HepG2 (cell line): ENCODE measurements at regions not wholly inside any gene's neighbourhood (a gene's known extent, or its start where the extent isn't known, plus 50 kb on each side); places are given as distances from the start of the nearest gene placed in this dataset.

Source experiments
- ATAC-seq: fragments of 200-7000 bp; cut with Tn5 transposase; 3 replicates; pipeline ENCODE4 v1.9.1; 2020; ENCODE audit warnings: mild to moderate bottlenecking, moderate library complexity
- BruUV-seq: library from RNA; stranded (reverse); fragments of 400-500 nt; replicated peaks from 2 replicates; lab custom pipeline; 2021; lab: Mats Ljungman, UMichigan
- CTCF ChIA-PET: fragments of 300-600 bp; formaldehyde crosslinking; extraction: SDS; loops from one replicate; lab custom pipeline; 2021; ENCODE audit warnings: low total read pairs, inconsistent platforms, low intra/inter-chr PET ratio; lab: Yijun Ruan, JAX
- POLR2A ChIA-PET: fragments of 350-600 bp; sonication (Branson Sonifier 250); formaldehyde crosslinking; loops from one replicate; lab custom pipeline; 2020; ENCODE audit warnings: antibody characterized with exemption, inconsistent platforms; lab: Yijun Ruan, JAX
- DNase-seq: peaks from one replicate; pipeline ENCODE4 v3.0.0-alpha.2; 2015; ENCODE audit warnings: low spot score
- FAIRE-seq: peaks from 3 replicates; lab custom pipeline; 2011; peaks lifted over from hg19 to GRCh38; lab: Jason Lieb, UNC
- H2AFZ ChIP-seq: one replicate; pipeline ENCODE4 v1.6.1; 2011; ENCODE audit warnings: low read length, inconsistent platforms
- H3K27ac ChIP-seq: fragments of 300-600 bp; 3 replicates; pipeline ENCODE4 v1.8.0; 2011; ENCODE audit warnings: mixed run types, mild to moderate bottlenecking, mixed read lengths, low read length, inconsistent platforms; ENCODE audit not compliant: insufficient read depth; ENCODE audit errors: extremely low read length
- H3K27me3 ChIP-seq, 2 experiments: fragments of 200-600 bp in 1 of 2; 2 replicates in 1 of 2; 3 replicates in 1 of 2; pipeline versions ENCODE4 v1.6.0 to v1.8.0; 2011; ENCODE audit warnings: low read length in 2 of 2, mild to moderate bottlenecking in 2 of 2, moderate library complexity in 2 of 2, inconsistent platforms in 1 of 2; ENCODE audit not compliant: insufficient read depth in 2 of 2, control insufficient read depth in 1 of 2
- H3K36me3 ChIP-seq, 2 experiments: fragments of 200-600 bp in 1 of 2; replicated peaks in 1 of 2; 2 replicates in 1 of 2; 3 replicates in 1 of 2; pipeline versions ENCODE4 v1.5.1 to v1.8.0; 2011; ENCODE audit warnings: low read length in 2 of 2, inconsistent platforms in 1 of 2; ENCODE audit not compliant: insufficient read depth in 2 of 2, control insufficient read depth in 1 of 2
- H3K4me1 ChIP-seq: 2 replicates; pipeline ENCODE4 v1.5.1; 2012; ENCODE audit warnings: low read length, inconsistent platforms; ENCODE audit not compliant: insufficient read depth
- H3K4me2 ChIP-seq: 2 replicates; pipeline ENCODE4 v1.6.0; 2011; ENCODE audit warnings: low read depth, low read length, inconsistent platforms
- H3K4me3 ChIP-seq, 3 experiments: fragments of 200-600 bp in 1 of 3; sonication (generic), shearing (Covaris generic) in 1 of 3; replicated peaks in 1 of 3; 2 replicates each; pipeline ENCODE4 v1.5.1; 2011 to 2016; ENCODE audit warnings: low read length in 3 of 3, inconsistent platforms in 2 of 3, low read depth in 2 of 3, mild to moderate bottlenecking in 2 of 3, control low read depth in 1 of 3, mixed read lengths in 1 of 3; ENCODE audit not compliant: insufficient read depth in 1 of 3
- H3K79me2 ChIP-seq: one replicate; pipeline ENCODE4 v1.6.1; 2011; ENCODE audit warnings: low read length, inconsistent platforms; ENCODE audit not compliant: insufficient read depth
- H3K9ac ChIP-seq: 2 replicates; pipeline ENCODE4 v1.6.0; 2011; ENCODE audit warnings: mild to moderate bottlenecking, low read depth, low read length, inconsistent platforms; ENCODE audit not compliant: insufficient read depth
- H3K9me3 ChIP-seq: 2 replicates; pipeline ENCODE4 v1.5.1; 2012; ENCODE audit warnings: mild to moderate bottlenecking, low read length
- H4K20me1 ChIP-seq: 2 replicates; pipeline ENCODE4 v1.6.0; 2011; ENCODE audit warnings: inconsistent platforms, mild to moderate bottlenecking, low read length, moderate library complexity; ENCODE audit not compliant: insufficient read depth
- HNF1B ChIP-seq: sonication (generic); formaldehyde crosslinking; IDR thresholded peaks from 2 replicates; pipeline ENCODE4 v1.5.1; 2020; ENCODE audit warnings: mild to moderate bottlenecking, moderate library complexity, missing genetic modification reagents
- ISL2 ChIP-seq: sonication (generic); formaldehyde crosslinking; IDR thresholded peaks from 2 replicates; pipeline ENCODE4 v1.5.0; 2020; ENCODE audit warnings: missing genetic modification reagents
- MAFF ChIP-seq: IDR thresholded peaks from 2 replicates; pipeline ENCODE4 v1.6.1; 2011; ENCODE audit warnings: low read depth, low read length, improper control_type of control experiment
- MBNL3 ChIP-seq: fragments of 250-450 bp; sonication (Bioruptor Pico); conservative IDR thresholded peaks from 2 replicates; pipeline ENCODE4 v1.8.0; 2022; ENCODE audit warnings: mild to moderate bottlenecking, inconsistent platforms
- NCOA2 ChIP-seq: sonication (generic); formaldehyde crosslinking; IDR thresholded peaks from 2 replicates; pipeline ENCODE4 v1.8.0; 2022; ENCODE audit warnings: inconsistent platforms
- SKIL ChIP-seq: sonication (generic); formaldehyde crosslinking; IDR thresholded peaks from 2 replicates; pipeline ENCODE4 v1.8.0; 2022; ENCODE audit warnings: missing genetic modification reagents, mild to moderate bottlenecking, moderate library complexity, borderline replicate concordance
- SRF ChIP-seq: IDR thresholded peaks from 2 replicates; pipeline ENCODE4 v1.6.1; 2011; ENCODE audit warnings: mild to moderate bottlenecking, low read depth, low read length, moderate library complexity
- ZBTB38 ChIP-seq: sonication (generic); formaldehyde crosslinking; IDR thresholded peaks from 2 replicates; pipeline ENCODE4 v1.5.1; 2020; ENCODE audit warnings: mild to moderate bottlenecking, missing genetic modification reagents
- ZC3H4 ChIP-seq: sonication (generic); formaldehyde crosslinking; IDR thresholded peaks from 2 replicates; pipeline ENCODE4 v1.4.0; 2020; ENCODE audit warnings: missing genetic modification reagents, borderline replicate concordance
- ZHX1 ChIP-seq: sonication (generic); formaldehyde crosslinking; IDR thresholded peaks from 2 replicates; pipeline ENCODE4 v1.8.1; 2022; ENCODE audit warnings: low read depth, mild to moderate bottlenecking, missing genetic modification reagents
- ZKSCAN1 ChIP-seq: fragments of 150-350 bp; IDR thresholded peaks from 2 replicates; pipeline ENCODE4 v1.6.1; 2014; ENCODE audit warnings: low read length
- WGBS: methylation state at CpG from one replicate; pipeline ENCODE4 v1.1.6; 2017; ENCODE audit warnings: low lambda C conversion rate; 5-methylcytosine and 5-hydroxymethylcytosine counted together
- in situ Hi-C: cut with HindIII; loops from 2 replicates; pipeline ENCODE4 v1.10.0; 2017; ENCODE audit warnings: low pct_unique_long_range_greater_than_20kb; ENCODE audit not compliant: extremely low pct_ligation_motif_present
- intact Hi-C: fragments of 100-400 bp; cut with micrococcal nuclease; formaldehyde crosslinking; loops from one replicate; pipeline ENCODE4 v1.10.0; 2022; ENCODE audit not compliant: unreplicated experiment

- BruUV-seq = no TSS peak
- WGBS = 29% methylated on average over 2 of the region's 2 CpGs
- Histone ChIP-seq H3K9me3 (peaks cover 86% of the 10 kb centered on the region), H3K4me1 (no peaks in the 10 kb centered on the region), H3K79me2 (no peaks in the 10 kb centered on the region), H3K9ac (no peak overlapping the region), H3K4me2 (no peak overlapping the region), H2AFZ (no peak overlapping the region), H3K36me3 (no peaks in the 10 kb centered on the region), H3K27me3 (no peaks in the 10 kb centered on the region), H3K4me3 (no peak overlapping the region), H3K27ac (no peak overlapping the region), H4K20me1 (no peaks in the 10 kb centered on the region)
- CTCF ChIA-PET = no interaction called here
- DNase-seq = no peak
- ATAC-seq = no peak
- in situ Hi-C loops (no loop called here), intact Hi-C loops (no loop called here)
- no peak for FAIRE-seq
- POLR2A ChIA-PET = no interaction called here
- TF ChIP-seq ZKSCAN1 (no peak), HNF1B (CRISPR knock-in tag) (no peak), SKIL (CRISPR knock-in tag) (no peak), SRF (no peak), ISL2 (no peak), MBNL3 (no peak), ZBTB38 (CRISPR knock-in tag) (no peak), NCOA2 (no peak), ZC3H4 (CRISPR knock-in tag) (no peak), ZHX1 (CRISPR knock-in tag) (no peak), MAFF (no peak)
Observed at GRCh38 chr4:14064984-14065383, 437.5 kb upstream of the BOD1L1 start.
